Stimulated activated CD8-positive, alpha-beta memory T cell treated with anti-CD3 and anti-CD28 coated beads, Interleukin-15, amount 100 ng/mL, for 48 hours (primary cell): ENCODE measurements at regions not wholly inside any gene's neighbourhood (a gene's known extent, or its start where the extent isn't known, plus 50 kb on each side); places are given as distances from the start of the nearest gene placed in this dataset.
"Not testable (repeated sequence)": the region's sequence is repeated elsewhere in the genome, so short reads cannot be mapped to it uniquely, and the experiment has no call there.

Source experiments
- DNase-seq, 2 donors: peaks; one replicate each; pipeline ENCODE4 v3.0.0-alpha.2; 2020; ENCODE audit warnings: low read depth in 2 of 2

DNA sequence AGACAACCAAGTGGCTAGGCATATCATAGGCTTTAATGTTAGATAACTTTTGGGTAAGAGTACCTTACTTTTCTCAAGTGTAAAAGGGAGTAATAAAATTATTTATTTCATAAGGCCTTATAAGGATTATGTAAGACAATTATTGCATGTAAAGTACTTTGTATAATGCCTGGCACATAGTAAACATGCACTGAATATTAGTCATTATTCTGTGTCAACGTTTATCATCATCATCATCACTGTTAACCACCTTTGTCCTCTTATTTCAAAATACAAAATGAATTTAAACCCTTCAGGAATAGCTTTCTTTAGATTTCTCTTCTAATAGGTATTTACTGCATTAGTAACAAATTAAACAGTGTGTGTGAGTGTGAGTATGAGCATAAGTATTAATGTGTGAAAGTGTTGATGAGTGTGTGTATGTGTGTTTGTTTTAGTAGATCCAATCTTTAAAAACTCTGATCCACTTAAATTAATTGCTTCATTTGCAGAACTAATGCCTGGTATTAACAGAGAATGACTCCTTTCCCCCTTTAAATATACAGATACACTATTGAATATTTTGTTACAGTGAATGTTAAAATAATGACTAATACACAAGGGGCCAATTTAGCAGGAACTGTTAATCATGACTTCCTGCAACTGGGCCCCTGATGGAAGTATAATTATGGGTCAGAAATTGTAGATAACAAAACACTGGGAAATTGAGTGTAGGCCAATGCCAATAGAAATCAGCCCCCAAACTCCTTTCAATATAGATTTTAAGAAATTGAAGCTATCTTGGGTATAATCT is 213.3 kb upstream of the FZD8 start:
- DNase-seq: no peak

GRCh38 chr10:35854661-35855060 is 212.6 kb upstream of the FZD8 start:
- no peak for DNase-seq

DNA sequence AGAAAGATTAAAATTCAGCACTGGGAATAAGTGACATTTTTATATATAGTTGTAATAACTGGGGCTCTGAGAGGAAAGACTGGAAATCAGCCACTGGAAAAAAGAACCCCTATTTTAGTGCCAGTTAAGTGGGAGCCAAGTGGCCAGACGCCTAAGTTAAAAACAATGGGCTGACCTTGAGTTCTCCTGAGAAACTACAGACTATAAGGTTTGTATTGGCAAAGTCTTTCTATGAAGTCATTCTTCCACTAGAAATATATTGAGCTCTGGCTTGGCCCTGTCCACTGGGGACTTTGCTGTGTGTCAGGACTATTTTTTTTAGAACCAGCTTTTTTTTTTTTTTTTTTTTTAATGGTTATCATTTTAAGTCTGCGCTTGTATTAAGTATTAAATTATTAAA is 210.6 kb upstream of the FZD8 start:
- no peak for DNase-seq

GRCh38 chr10:35848412-35848811 is 206.3 kb upstream of the FZD8 start:
- DNase-seq: no peak

DNA sequence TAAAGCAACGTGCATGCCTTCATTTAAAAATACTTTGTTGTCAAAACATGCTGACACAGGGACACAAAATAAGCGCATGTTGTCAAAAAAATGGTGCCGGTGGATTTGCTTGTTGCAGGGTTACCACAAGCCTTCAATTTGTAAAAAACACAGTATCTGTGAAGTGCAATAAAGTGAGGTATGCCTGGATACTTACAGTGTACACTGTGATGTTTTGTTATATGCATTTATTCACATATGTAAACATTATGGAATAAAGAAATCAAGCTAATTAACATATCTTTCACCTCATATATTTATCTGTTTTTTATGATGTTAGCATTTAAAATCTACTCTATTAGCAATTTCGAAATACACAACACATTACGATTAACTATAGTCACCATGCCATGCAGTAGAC is 202.6 kb upstream of the FZD8 start:
- DNase-seq: no peak

- DNase-seq: no peak
Measured at GRCh38 chr10:35843524-35844181, 201.6 kb upstream of the FZD8 start.

DNA sequence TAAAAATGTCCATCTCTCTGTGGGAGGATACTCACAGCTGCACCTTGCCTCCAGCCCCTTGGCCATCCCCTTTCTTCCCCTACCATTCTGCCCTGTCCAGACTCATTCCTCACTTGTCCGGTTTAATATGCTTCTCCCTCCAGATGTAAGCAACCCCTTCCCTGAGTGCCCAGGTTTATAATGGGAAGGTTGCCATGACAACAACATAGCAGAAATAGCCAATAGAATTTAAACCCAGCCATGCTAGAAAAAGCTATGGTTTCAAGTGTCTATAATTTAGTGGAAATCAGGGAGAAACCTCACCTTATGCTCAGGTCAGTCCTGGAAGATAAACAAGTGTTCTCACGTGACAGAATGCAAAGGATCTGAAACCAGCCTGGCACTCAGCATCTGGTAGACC is 196.0 kb upstream of the FZD8 start:
- no peak for DNase-seq

GRCh38 chr10:35835545-35835944 is 193.4 kb upstream of the FZD8 start:
- DNase-seq: no peak

GRCh38 chr10:35834877-35835494 is 192.9 kb upstream of the FZD8 start:
- no peak for DNase-seq

DNA sequence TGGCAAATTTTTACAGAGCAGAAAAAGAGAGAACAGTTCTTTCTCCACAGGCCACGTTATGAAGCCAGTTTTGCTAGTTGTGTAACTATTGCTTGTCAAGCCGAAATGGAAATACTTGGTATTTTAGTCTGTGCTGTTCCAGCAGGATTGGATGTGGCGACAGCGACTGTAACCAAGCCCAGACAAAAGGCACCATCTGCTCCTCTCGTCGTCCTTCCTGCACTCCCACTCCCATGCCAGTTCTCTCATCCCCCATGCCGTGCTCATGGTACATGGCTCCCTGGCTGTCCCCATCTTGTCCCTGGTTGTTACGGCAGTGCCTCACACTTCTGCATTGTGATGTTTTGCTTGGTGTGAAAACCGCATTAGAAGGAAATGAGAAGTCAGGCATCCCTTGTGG is 185.7 kb upstream of the FZD8 start:
- no peak for DNase-seq

GRCh38 chr10:35824704-35825103 is 182.6 kb upstream of the FZD8 start:
- DNase-seq: no peak

- DNase-seq: no peak
Measured at GRCh38 chr10:35822316-35822715, 180.2 kb upstream of the FZD8 start.

DNA sequence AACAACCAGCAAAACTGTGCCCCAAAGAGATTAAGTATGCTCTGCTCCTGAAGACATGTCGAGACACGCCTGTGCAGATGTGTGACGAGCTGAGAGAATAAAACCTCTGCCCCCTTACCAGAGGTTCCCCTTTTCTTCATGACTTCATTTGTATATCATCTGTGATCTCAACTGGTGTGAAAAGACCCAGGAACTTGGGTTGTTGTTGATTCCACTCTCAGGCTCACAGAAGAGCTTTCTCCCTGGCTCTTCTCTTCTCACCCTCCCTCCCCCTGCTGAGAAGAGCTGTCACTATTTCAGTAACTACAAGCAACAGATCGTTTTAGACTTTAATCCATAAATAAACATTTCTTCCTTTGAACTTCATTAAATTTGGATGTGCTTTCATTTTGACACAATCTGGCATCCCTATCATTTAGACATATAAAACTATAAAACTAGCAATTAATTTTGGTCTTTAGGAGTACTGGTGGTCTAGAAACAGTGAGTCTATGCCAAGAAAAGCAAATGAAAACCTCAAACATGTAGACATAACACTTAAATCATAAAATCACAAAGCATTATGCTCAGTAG is 179.3 kb upstream of the FZD8 start:
- DNase-seq: no peak

GRCh38 chr10:35819736-35820135 is 177.6 kb upstream of the FZD8 start:
- no peak for DNase-seq

GRCh38 chr10:35819011-35819410 is 176.9 kb upstream of the FZD8 start:
- no peak for DNase-seq

GRCh38 chr10:35817109-35817508 is 175.0 kb upstream of the FZD8 start:
- not testable (repeated sequence) for DNase-seq

GRCh38 chr10:35813219-35813618 is 171.1 kb upstream of the FZD8 start:
- no peak for DNase-seq

- DNase-seq: no peak
Measured at GRCh38 chr10:35808344-35808743, 166.2 kb upstream of the FZD8 start.

- no peak for DNase-seq
Measured at GRCh38 chr10:35803046-35803445, 160.9 kb upstream of the FZD8 start.

DNA sequence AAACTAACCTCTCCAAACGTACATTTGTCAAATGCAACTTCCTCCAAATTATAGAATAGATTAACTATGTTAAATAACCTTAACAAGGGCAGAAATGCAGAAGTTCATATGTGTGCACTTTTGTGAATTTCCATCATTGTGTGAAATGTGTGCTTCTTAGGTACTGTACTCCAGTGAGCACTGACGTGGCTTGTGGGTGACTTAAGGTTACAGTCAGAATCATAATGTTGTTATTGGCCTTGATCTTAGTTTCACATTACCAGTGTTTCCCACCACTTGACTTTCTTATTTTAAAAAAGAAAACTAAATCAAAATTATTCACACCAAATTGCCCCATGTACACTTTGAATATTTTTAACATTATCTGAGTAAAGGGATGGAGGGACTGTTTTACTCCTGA is 155.1 kb upstream of the FZD8 start:
- no peak for DNase-seq

- DNase-seq: no peak
Measured at GRCh38 chr10:35795131-35795824, 153.2 kb upstream of the FZD8 start.

DNA sequence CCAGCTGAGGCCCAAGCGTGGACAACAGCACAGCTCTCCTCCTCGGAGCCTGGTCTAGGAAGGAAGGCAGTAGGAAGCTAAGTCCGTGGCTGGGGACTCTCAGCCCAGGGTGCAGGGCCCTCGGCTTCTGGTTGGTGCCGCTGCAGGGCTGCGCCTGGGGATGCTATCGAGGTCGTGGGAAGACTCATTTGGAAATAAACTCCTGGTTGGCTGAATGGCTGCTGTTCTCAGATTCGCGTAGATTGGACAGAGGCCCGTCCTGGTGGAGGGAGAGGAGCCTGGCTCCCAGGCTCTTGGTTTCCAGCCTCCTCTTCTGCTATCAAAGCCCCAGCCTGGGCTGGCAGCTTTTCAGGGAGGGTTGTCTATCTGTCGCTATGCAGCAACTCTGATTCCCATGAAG is 152.6 kb upstream of the FZD8 start:
- DNase-seq: no peak
